B cell (primary cell): ENCODE measurements at regions not wholly inside any gene's neighbourhood (a gene's known extent, or its start where the extent isn't known, plus 50 kb on each side); places are given as distances from the start of the nearest gene placed in this dataset.

ENCODE experiments used
- ATAC-seq: fragments of 200-7000 bp; cut with Tn5 transposase; one replicate; pipeline ENCODE4 v1.10.0; 2021; ENCODE audit warnings: low read depth, mild to moderate bottlenecking, moderate number of reproducible peaks, moderate library complexity
- CTCF ChIA-PET: fragments of 350-600 bp; sonication (Branson Sonifier 250); formaldehyde crosslinking; loops from one replicate; lab custom pipeline; 2021; ENCODE audit warnings: antibody characterized with exemption, inconsistent platforms; lab: Charles Lee
- POLR2A ChIA-PET: fragments of 350-600 bp; sonication (Branson Sonifier 250); formaldehyde crosslinking; loops from one replicate; lab custom pipeline; 2021; ENCODE audit warnings: antibody characterized with exemption; lab: Charles Lee
- DNase-seq: peaks from one replicate; pipeline ENCODE4 v3.0.0; 2013
- H2AFZ ChIP-seq: 2 replicates; pipeline ENCODE4 v1.6.1; 2012; ENCODE audit warnings: mild to moderate bottlenecking, low read depth, low read length; ENCODE audit not compliant: insufficient read depth, poor library complexity, severe bottlenecking
- H3K27ac ChIP-seq, 2 donors: 1 replicate in 1 of 2; 2 replicates in 1 of 2; pipeline ENCODE4 v1.5.1; 2012 to 2013; ENCODE audit warnings: low read length in 2 of 2, mild to moderate bottlenecking in 2 of 2, moderate library complexity in 1 of 2
- H3K27me3 ChIP-seq, 4 experiments: fragments of 200-600 bp in 1 of 4; sonication (generic) in 1 of 4; replicated peaks in 1 of 4; 1 replicate in 2 of 4; 2 replicates in 2 of 4; pipeline versions ENCODE4 v1.6.1 to v1.7.0; 2013 to 2016; ENCODE audit warnings: low read length in 3 of 4, mild to moderate bottlenecking in 2 of 4, mixed read lengths in 1 of 4, moderate library complexity in 1 of 4; ENCODE audit not compliant: insufficient read depth in 4 of 4, control insufficient read depth in 3 of 4; ENCODE audit errors: control extremely low read depth in 1 of 4
- H3K36me3 ChIP-seq, 2 experiments: replicated peaks in 1 of 2; 1 replicate in 1 of 2; 2 replicates in 1 of 2; pipeline versions ENCODE4 v1.6.1 to v1.7.1; 2013; ENCODE audit warnings: low read length in 1 of 2; ENCODE audit not compliant: insufficient read depth in 2 of 2, control insufficient read depth in 1 of 2; ENCODE audit errors: control extremely low read depth in 1 of 2, extremely low read depth in 1 of 2
- H3K4me1 ChIP-seq, 2 donors: fragments of 200-600 bp in 1 of 2; sonication (generic) in 1 of 2; 1 replicate in 1 of 2; 2 replicates in 1 of 2; pipeline versions ENCODE4 v1.5.1 to v1.6.1; 2013 to 2017; ENCODE audit warnings: low read length in 2 of 2; ENCODE audit not compliant: control insufficient read depth in 2 of 2, insufficient read depth in 2 of 2
- H3K4me2 ChIP-seq: replicated peaks from 2 replicates; pipeline ENCODE3; 2012; ENCODE audit warnings: mild to moderate bottlenecking, low read depth, low read length; ENCODE audit not compliant: poor library complexity, severe bottlenecking
- H3K4me3 ChIP-seq, 5 experiments: fragments of 200-600 bp in 1 of 5; sonication (generic) in 1 of 5; 1 replicate in 3 of 5; 2 replicates in 2 of 5; pipeline versions ENCODE4 v1.5.1 to v1.7.0; 2011 to 2016; ENCODE audit warnings: low read length in 4 of 5, mild to moderate bottlenecking in 4 of 5, low read depth in 2 of 5, control low read depth in 1 of 5, moderate library complexity in 1 of 5; ENCODE audit not compliant: insufficient read depth in 1 of 5; ENCODE audit errors: control extremely low read depth in 1 of 5, extremely low read depth in 1 of 5
- H3K79me2 ChIP-seq: fragments of 200-600 bp; sonication (generic); one replicate; pipeline ENCODE4 v1.6.0; 2016; ENCODE audit warnings: low read length; ENCODE audit not compliant: control insufficient read depth, insufficient read depth
- H3K9ac ChIP-seq: fragments of 200-600 bp; sonication (generic); 2 replicates; pipeline ENCODE4 v1.6.1; 2017; ENCODE audit warnings: mild to moderate bottlenecking, low read length, moderate library complexity
- H3K9me3 ChIP-seq, 3 donors: one replicate each; pipeline versions ENCODE4 v1.6.1 to v1.7.1; 2013; ENCODE audit warnings: low read length in 2 of 3; ENCODE audit not compliant: control insufficient read depth in 2 of 3, insufficient read depth in 1 of 3; ENCODE audit errors: control extremely low read depth in 1 of 3
- H4K20me1 ChIP-seq: 2 replicates; pipeline ENCODE4 v1.6.0; 2012; ENCODE audit warnings: mild to moderate bottlenecking, low read length; ENCODE audit not compliant: insufficient read depth, control insufficient read depth, poor library complexity, severe bottlenecking
- H3K27ac Mint-ChIP-seq: one replicate; pipeline ENCODE4 v1.8.0; 2021; ENCODE audit warnings: mixed read lengths
- H3K27me3 Mint-ChIP-seq: one replicate; pipeline ENCODE4 v1.8.0; 2021; ENCODE audit warnings: mixed read lengths
- H3K4me1 Mint-ChIP-seq: one replicate; pipeline ENCODE4 v1.8.0; 2021; ENCODE audit warnings: mixed read lengths
- H3K4me3 Mint-ChIP-seq: one replicate; pipeline ENCODE4 v1.8.0; 2021; ENCODE audit warnings: mixed read lengths
- H3K9me3 Mint-ChIP-seq: one replicate; pipeline ENCODE4 v1.8.0; 2022; ENCODE audit warnings: mixed read lengths; ENCODE audit not compliant: insufficient read depth
- EZH2 ChIP-seq: IDR thresholded peaks from 2 replicates; pipeline ENCODE4 v1.6.1; 2012; ENCODE audit warnings: borderline replicate concordance, low read depth, mild to moderate bottlenecking, moderate library complexity, low read length; ENCODE audit not compliant: insufficient read depth, poor library complexity, severe bottlenecking
- WGBS: methylation state at CpG from one replicate; pipeline ENCODE4 v1.1.5; 2013; ENCODE audit warnings: missing lambda C conversion rate; ENCODE audit not compliant: insufficient coverage; 5-methylcytosine and 5-hydroxymethylcytosine counted together
- intact Hi-C: fragments of 100-400 bp; cut with micrococcal nuclease; formaldehyde crosslinking; loops from one replicate; pipeline ENCODE4 v1.10.0; 2022
- TF ChIP-seq, protein P1 (sequence below): fragments of 200-600 bp; IDR thresholded peaks from one replicate; pipeline ENCODE4 v1.8.0; 2022; ENCODE audit warnings: antibody characterized with exemption, mild to moderate bottlenecking

- POLR2A ChIA-PET, result no interaction called here
- no CpG with 5 or more reads among the region's 3 CpGs for WGBS
- H3K4me3 ChIP-seq, result no peak overlapping the region
- no peak overlapping the region for H3K4me2 ChIP-seq
- no peaks in the 10 kb centered on the region for H3K27me3 Mint-ChIP-seq
- H3K36me3 ChIP-seq, result no peaks in the 10 kb centered on the region
- no peak overlapping the region for H2AFZ ChIP-seq
- TF ChIP-seq EZH2, result no peak
- TF ChIP-seq, protein P1, sequence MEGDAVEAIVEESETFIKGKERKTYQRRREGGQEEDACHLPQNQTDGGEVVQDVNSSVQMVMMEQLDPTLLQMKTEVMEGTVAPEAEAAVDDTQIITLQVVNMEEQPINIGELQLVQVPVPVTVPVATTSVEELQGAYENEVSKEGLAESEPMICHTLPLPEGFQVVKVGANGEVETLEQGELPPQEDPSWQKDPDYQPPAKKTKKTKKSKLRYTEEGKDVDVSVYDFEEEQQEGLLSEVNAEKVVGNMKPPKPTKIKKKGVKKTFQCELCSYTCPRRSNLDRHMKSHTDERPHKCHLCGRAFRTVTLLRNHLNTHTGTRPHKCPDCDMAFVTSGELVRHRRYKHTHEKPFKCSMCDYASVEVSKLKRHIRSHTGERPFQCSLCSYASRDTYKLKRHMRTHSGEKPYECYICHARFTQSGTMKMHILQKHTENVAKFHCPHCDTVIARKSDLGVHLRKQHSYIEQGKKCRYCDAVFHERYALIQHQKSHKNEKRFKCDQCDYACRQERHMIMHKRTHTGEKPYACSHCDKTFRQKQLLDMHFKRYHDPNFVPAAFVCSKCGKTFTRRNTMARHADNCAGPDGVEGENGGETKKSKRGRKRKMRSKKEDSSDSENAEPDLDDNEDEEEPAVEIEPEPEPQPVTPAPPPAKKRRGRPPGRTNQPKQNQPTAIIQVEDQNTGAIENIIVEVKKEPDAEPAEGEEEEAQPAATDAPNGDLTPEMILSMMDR, result no peak
- intact Hi-C loops, result no loop called here
- H3K27ac Mint-ChIP-seq, result no peak overlapping the region
- H3K4me1 Mint-ChIP-seq, result no peaks in the 10 kb centered on the region
- H3K27ac ChIP-seq, result no peak overlapping the region
- H3K4me1 ChIP-seq, result no peaks in the 10 kb centered on the region
- ATAC-seq, result no peak
- H3K4me3 Mint-ChIP-seq, result no peak overlapping the region
- H4K20me1 ChIP-seq, result no peaks in the 10 kb centered on the region
- H3K9me3 Mint-ChIP-seq, result peaks cover 1% of the 10 kb centered on the region
- DNase-seq, result no peak
- H3K9ac ChIP-seq, result no peak overlapping the region
- CTCF ChIA-PET, result no interaction called here
- no peaks in the 10 kb centered on the region for H3K9me3 ChIP-seq
- no peaks in the 10 kb centered on the region for H3K27me3 ChIP-seq
- no peaks in the 10 kb centered on the region for H3K79me2 ChIP-seq
These were observed 104.3 kb upstream of the PCSK1 start for GRCh38 chr5:96537386-96537785.

GRCh38 chr5:96538808-96539250, 105.8 kb upstream of the PCSK1 start:
- CTCF ChIA-PET, result no interaction called here
- H3K9me3 Mint-ChIP-seq, result peaks cover 1% of the 10 kb centered on the region

More at GRCh38 chr5:96538808-96539250, 105.8 kb upstream of the PCSK1 start:
- intact Hi-C loops, result no loop called here
- no peak for ATAC-seq
- H3K27ac Mint-ChIP-seq, result no peak overlapping the region
- no peaks in the 10 kb centered on the region for H3K4me1 Mint-ChIP-seq
- TF ChIP-seq EZH2, result no peak
- TF ChIP-seq, protein P1, result no peak
- H3K4me2 ChIP-seq, result no peak overlapping the region
- no peak for DNase-seq
- peaks cover 3% of the 10 kb centered on the region for H3K27me3 Mint-ChIP-seq
- WGBS, result no CpG with 5 or more reads among the region's 1 CpG
- no peaks in the 10 kb centered on the region for H3K9me3 ChIP-seq
- H3K4me3 ChIP-seq, result no peak overlapping the region
- no peaks in the 10 kb centered on the region for H3K79me2 ChIP-seq
- no peak overlapping the region for H3K9ac ChIP-seq
- no peak overlapping the region for H2AFZ ChIP-seq
- POLR2A ChIA-PET, result no interaction called here
- no peaks in the 10 kb centered on the region for H3K27me3 ChIP-seq
- no peak overlapping the region for H3K27ac ChIP-seq
- H3K4me3 Mint-ChIP-seq, result no peak overlapping the region
- H3K4me1 ChIP-seq, result no peaks in the 10 kb centered on the region
- no peaks in the 10 kb centered on the region for H4K20me1 ChIP-seq
- H3K36me3 ChIP-seq, result no peaks in the 10 kb centered on the region
